Astrocyte of the cerebellum (primary cell): ENCODE measurements at regions not wholly inside any gene's neighbourhood (a gene's known extent, or its start where the extent isn't known, plus 50 kb on each side); places are given as distances from the start of the nearest gene placed in this dataset.

Experiments
- DNase-seq: peaks from one replicate; pipeline ENCODE4 v3.0.0-alpha.2; 2011; ENCODE audit warnings: low read depth
- H3K4me3 ChIP-seq: 2 replicates; pipeline ENCODE4 v1.5.1; 2011; ENCODE audit warnings: mild to moderate bottlenecking, low read depth, low read length, moderate library complexity
- in situ Hi-C: cut with HindIII; loops from 2 replicates; pipeline ENCODE4 v1.10.0; 2017; ENCODE audit warnings: low sequenced_read_pairs
- TF ChIP-seq, protein P1 (sequence below): IDR thresholded peaks from 2 replicates; pipeline ENCODE4 v1.5.1; 2012; ENCODE audit warnings: low read length, low read depth, moderate library complexity, mild to moderate bottlenecking; ENCODE audit errors: missing control alignments

- H3K4me3 ChIP-seq, result no peak overlapping the region
- DNase-seq, result no peak
- TF ChIP-seq, protein P1, sequence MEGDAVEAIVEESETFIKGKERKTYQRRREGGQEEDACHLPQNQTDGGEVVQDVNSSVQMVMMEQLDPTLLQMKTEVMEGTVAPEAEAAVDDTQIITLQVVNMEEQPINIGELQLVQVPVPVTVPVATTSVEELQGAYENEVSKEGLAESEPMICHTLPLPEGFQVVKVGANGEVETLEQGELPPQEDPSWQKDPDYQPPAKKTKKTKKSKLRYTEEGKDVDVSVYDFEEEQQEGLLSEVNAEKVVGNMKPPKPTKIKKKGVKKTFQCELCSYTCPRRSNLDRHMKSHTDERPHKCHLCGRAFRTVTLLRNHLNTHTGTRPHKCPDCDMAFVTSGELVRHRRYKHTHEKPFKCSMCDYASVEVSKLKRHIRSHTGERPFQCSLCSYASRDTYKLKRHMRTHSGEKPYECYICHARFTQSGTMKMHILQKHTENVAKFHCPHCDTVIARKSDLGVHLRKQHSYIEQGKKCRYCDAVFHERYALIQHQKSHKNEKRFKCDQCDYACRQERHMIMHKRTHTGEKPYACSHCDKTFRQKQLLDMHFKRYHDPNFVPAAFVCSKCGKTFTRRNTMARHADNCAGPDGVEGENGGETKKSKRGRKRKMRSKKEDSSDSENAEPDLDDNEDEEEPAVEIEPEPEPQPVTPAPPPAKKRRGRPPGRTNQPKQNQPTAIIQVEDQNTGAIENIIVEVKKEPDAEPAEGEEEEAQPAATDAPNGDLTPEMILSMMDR, result no peak
- in situ Hi-C loops, result no loop called here
Measured at GRCh38 chr7:17131060-17131345, 167.4 kb upstream of the AHR start.

- no peak for DNase-seq
- in situ Hi-C loops, result no loop called here
- TF ChIP-seq, protein P1, result no peak
- no peak overlapping the region for H3K4me3 ChIP-seq
Measured at GRCh38 chr7:17131983-17132655, 166.3 kb upstream of the AHR start.

- in situ Hi-C loops, result no loop called here
- no peak overlapping the region for H3K4me3 ChIP-seq
- DNase-seq, result no peak
- TF ChIP-seq, protein P1, result no peak
Measured at GRCh38 chr7:17132726-17133125, 165.7 kb upstream of the AHR start.

DNA sequence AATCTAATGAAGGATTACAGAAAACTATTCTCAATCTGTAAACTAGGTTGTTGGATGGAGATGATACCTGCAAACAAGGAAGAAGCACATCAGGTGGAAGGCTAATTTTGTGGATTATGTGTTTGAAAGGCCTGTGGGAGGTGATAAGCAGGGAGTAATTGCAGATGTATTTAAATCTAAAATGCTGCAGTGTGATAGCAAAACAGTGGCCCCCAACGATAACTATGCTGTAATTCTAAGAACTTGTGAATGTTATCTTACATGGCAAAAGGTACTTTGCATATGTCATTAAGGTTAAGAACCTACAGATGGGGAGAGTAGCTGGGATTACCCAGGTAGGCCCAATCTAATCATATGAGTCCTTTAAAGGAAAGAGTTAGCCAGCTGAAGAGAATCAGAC lies 164.5 kb upstream of the AHR start:
- no peak for DNase-seq
- in situ Hi-C loops, result no loop called here
- H3K4me3 ChIP-seq, result no peak overlapping the region
- TF ChIP-seq, protein P1, result no peak

DNA sequence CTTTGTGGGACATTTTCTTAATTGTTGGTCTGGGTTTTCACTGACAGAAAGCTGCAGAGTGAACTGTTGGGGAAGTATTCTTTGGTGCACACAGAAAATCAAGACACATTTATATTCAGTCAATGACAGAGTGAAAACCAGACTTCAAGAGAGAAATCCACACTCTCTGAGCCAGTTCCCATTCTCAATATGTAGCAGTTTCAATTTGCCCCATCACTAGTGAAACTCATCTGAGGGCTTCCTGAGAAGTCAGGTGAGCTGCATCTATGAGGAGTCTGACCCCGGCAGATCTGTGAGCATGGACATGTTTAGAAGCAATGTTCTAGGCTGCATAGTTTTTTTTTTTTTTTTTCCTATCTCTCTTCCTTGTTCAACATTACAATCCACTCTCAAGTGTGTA lies 163.7 kb upstream of the AHR start:
- TF ChIP-seq, protein P1, result no peak
- in situ Hi-C loops, result no loop called here
- no peak overlapping the region for H3K4me3 ChIP-seq
- DNase-seq, result no peak

GRCh38 chr7:17136126-17136525 lies 162.3 kb upstream of the AHR start:
- in situ Hi-C loops, result no loop called here
- TF ChIP-seq, protein P1, result no peak
- DNase-seq, result no peak
- H3K4me3 ChIP-seq, result no peak overlapping the region

GRCh38 chr7:17139081-17139480 lies 159.4 kb upstream of the AHR start:
- TF ChIP-seq, protein P1, result no peak
- DNase-seq, result no peak
- H3K4me3 ChIP-seq, result no peak overlapping the region
- in situ Hi-C loops, result no loop called here
